Liver (tissue), 3 donors: ENCODE measurements at regions not wholly inside any gene's neighbourhood (a gene's known extent, or its start where the extent isn't known, plus 50 kb on each side); places are given as distances from the start of the nearest gene placed in this dataset.

Experiments used
- CTCF ChIP-seq: fragments of 150-350 bp; IDR thresholded peaks from 2 replicates; pipeline ENCODE4 v1.5.1; 2017; ENCODE audit warnings: improper control_type of control experiment, low read depth, low read length; ENCODE audit not compliant: missing input control
- EGR1 ChIP-seq, 2 donors: IDR thresholded peaks; 2 replicates each; pipeline ENCODE4 v1.6.1; 2016 to 2018; ENCODE audit warnings: antibody characterized with exemption in 2 of 2, low read depth in 2 of 2
- FOXA2 ChIP-seq: IDR thresholded peaks from 2 replicates; pipeline ENCODE4 v1.6.1; 2016; ENCODE audit warnings: antibody characterized with exemption
- GABPA ChIP-seq, 2 donors: IDR thresholded peaks in 1 of 2; conservative IDR thresholded peaks in 1 of 2; 2 replicates each; pipeline ENCODE4 v1.6.1; 2016; ENCODE audit warnings: antibody characterized with exemption in 2 of 2, mild to moderate bottlenecking in 1 of 2, moderate library complexity in 1 of 2
- HNF4A ChIP-seq, 2 donors: conservative IDR thresholded peaks; 2 replicates each; pipeline ENCODE4 v1.6.1; 2016; ENCODE audit warnings: antibody characterized with exemption in 2 of 2, mild to moderate bottlenecking in 2 of 2
- HNF4G ChIP-seq: IDR thresholded peaks from 2 replicates; pipeline ENCODE4 v1.6.1; 2016; ENCODE audit warnings: antibody characterized with exemption
- JUND ChIP-seq, 2 donors: IDR thresholded peaks; 2 replicates each; pipeline ENCODE4 v1.6.1; 2016; ENCODE audit warnings: antibody characterized with exemption in 2 of 2
- MAX ChIP-seq: IDR thresholded peaks from 2 replicates; pipeline ENCODE4 v1.6.1; 2016; ENCODE audit warnings: antibody characterized with exemption
- RAD21 ChIP-seq, 2 donors: IDR thresholded peaks; 2 replicates each; pipeline ENCODE4 v1.6.1; 2016; ENCODE audit warnings: antibody characterized with exemption in 2 of 2, mild to moderate bottlenecking in 2 of 2
- REST ChIP-seq: IDR thresholded peaks from 2 replicates; pipeline ENCODE4 v1.6.1; 2016; ENCODE audit warnings: antibody characterized with exemption, mild to moderate bottlenecking
- TAF1 ChIP-seq: conservative IDR thresholded peaks from 2 replicates; pipeline ENCODE4 v1.6.1; 2016; ENCODE audit warnings: antibody characterized with exemption, mild to moderate bottlenecking
- YY1 ChIP-seq: IDR thresholded peaks from 2 replicates; pipeline ENCODE4 v1.6.1; 2016; ENCODE audit warnings: antibody characterized with exemption, mild to moderate bottlenecking
- TF ChIP-seq, protein P1 (sequence below): IDR thresholded peaks from 2 replicates; pipeline ENCODE4 v1.6.1; 2016; ENCODE audit warnings: antibody characterized with exemption
- donor health status: healthy.
- donor health status: healthy.

DNA sequence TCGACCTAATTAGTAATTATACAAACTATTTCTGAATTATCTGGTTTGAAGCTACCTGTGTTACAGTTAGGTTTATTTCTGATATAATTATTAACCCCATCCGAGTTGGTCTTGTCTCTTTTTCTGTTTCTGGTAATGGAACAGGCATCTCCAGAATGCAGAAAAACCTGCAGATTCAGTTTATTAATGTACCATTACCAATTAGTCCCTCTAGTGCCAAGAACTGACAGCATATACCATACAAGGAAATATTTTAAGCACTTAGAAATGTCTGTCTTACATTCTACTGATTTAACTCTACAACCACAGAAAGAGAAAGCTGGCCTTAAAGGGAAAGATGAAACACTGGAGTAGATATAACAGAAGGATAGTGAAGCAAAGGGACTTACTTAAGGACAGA is 570.6 kb downstream of the CENPC start:
- TF ChIP-seq CTCF (no peak), GABPA (IDR thresholded peaks at IDR 0.05 in 1 of 2, conservative IDR thresholded peaks at IDR 0.05 in 1 of 2) (no peak), TAF1 (no peak), REST (no peak), HNF4A (conservative IDR thresholded peaks at IDR 0.05) (no peak), EGR1 (IDR thresholded peaks at IDR 0.05; ENCODE audit: low read depth in 2 of 2) (no peak), MAX (no peak), FOXA2 (no peak), HNF4G (no peak), RAD21 (IDR thresholded peaks at IDR 0.05) (no peak), YY1 (no peak), JUND (IDR thresholded peaks at IDR 0.05) (no peak)
- TF ChIP-seq, protein P1, sequence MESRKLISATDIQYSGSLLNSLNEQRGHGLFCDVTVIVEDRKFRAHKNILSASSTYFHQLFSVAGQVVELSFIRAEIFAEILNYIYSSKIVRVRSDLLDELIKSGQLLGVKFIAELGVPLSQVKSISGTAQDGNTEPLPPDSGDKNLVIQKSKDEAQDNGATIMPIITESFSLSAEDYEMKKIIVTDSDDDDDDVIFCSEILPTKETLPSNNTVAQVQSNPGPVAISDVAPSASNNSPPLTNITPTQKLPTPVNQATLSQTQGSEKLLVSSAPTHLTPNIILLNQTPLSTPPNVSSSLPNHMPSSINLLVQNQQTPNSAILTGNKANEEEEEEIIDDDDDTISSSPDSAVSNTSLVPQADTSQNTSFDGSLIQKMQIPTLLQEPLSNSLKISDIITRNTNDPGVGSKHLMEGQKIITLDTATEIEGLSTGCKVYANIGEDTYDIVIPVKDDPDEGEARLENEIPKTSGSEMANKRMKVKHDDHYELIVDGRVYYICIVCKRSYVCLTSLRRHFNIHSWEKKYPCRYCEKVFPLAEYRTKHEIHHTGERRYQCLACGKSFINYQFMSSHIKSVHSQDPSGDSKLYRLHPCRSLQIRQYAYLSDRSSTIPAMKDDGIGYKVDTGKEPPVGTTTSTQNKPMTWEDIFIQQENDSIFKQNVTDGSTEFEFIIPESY: no peak
